ENCODE measurements at regions not wholly inside any gene's neighbourhood (a gene's known extent, or its start where the extent isn't known, plus 50 kb on each side); places are given as distances from the start of the nearest gene placed in this dataset.

DNA sequence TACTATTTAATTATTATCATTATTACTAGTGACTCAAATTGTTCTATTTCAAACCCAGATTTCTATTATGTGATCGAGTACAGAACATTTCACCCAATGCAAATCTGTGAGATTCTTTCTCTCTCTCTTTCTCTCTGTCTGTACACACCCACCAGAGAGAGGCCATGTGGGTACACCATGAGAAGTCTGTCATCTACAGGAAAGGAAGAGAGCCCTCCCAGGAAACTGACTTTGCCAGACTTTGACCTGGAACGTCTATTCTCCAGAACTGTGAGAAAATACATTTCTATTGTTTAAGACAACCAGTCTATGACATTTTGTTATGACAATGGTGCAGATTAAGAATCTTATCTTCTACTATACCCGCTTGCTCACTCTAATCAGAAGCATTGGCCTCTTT is 1091.6 kb downstream of the TTLL7 start:
- Histone ChIP-seq H3K9me3 (ENCODE audit: control insufficient read depth, insufficient read depth, low read length) (no peaks in the 10 kb centered on the region), H3K4me1 (ENCODE audit: control insufficient read depth, insufficient read depth, low read length) (no peaks in the 10 kb centered on the region), H2AK9ac (replicated peaks; ENCODE audit: low read depth, low read length, poor library complexity) (no peak overlapping the region), H2AFZ (replicated peaks; ENCODE audit: low read length, poor library complexity) (no peak overlapping the region), H4K20me1 (ENCODE audit: insufficient read depth, low read length) (no peaks in the 10 kb centered on the region), H3K18ac (ENCODE audit: low read depth, low read length) (no peak overlapping the region), H2AK5ac (ENCODE audit: low read depth, low read length) (no peak overlapping the region), H3K4ac (ENCODE audit: low read depth, low read length) (no peak overlapping the region), H4K5ac (ENCODE audit: low read depth, low read length) (no peak overlapping the region), H2BK15ac (ENCODE audit: low read depth, low read length) (no peak overlapping the region), H3K4me2 (ENCODE audit: low read depth, low read length) (no peak overlapping the region), H3K9ac (ENCODE audit: low read depth, low read length) (no peak overlapping the region), H2BK5ac (ENCODE audit: low read depth, low read length, poor library complexity, severe bottlenecking) (no peak overlapping the region), H3K9me1 (ENCODE audit: insufficient read depth, low read length) (no peaks in the 10 kb centered on the region), H4K91ac (ENCODE audit: insufficient read depth, low read depth, low read length) (no peak overlapping the region), H3K56ac (ENCODE audit: extremely low read depth, insufficient read depth, low read length) (no peak overlapping the region), H3K79me1 (ENCODE audit: low read depth in 1 of 2, low read length in 2 of 2) (no peaks in the 10 kb centered on the region), H3K23ac (ENCODE audit: low read depth, low read length) (no peak overlapping the region), H3K27ac (ENCODE audit: insufficient read depth, low read length) (no peak overlapping the region), H2BK120ac (ENCODE audit: low read depth, low read length) (no peak overlapping the region), H3K36me3 (ENCODE audit: control insufficient read depth, insufficient read depth, low read length) (no peaks in the 10 kb centered on the region), H3K14ac (replicated peaks; ENCODE audit: low read depth, low read length) (no peak overlapping the region), H3K27me3 (ENCODE audit: control insufficient read depth, insufficient read depth, low read length) (no peaks in the 10 kb centered on the region), H3K4me3 (ENCODE audit: insufficient read depth, low read depth, low read length) (no peak overlapping the region), H4K8ac (ENCODE audit: low read depth in 2 of 2, low read length in 2 of 2) (no peak overlapping the region), H2BK20ac (ENCODE audit: low read depth, low read length) (no peak overlapping the region)
- intact Hi-C loops (cut with micrococcal nuclease) = no loop called here
- BruUV-seq (replicated peaks) = no TSS peak
- no peak for DNase-seq
- ATAC-seq (ENCODE audit: low read depth) = no peak
- TF ChIP-seq FOS (IDR thresholded peaks at IDR 0.05; ENCODE audit: low read depth, low read length) (no peak), SMC3 (IDR thresholded peaks at IDR 0.05; ENCODE audit: low read depth, low read length) (no peak), POLR2A (IDR thresholded peaks at IDR 0.05; ENCODE audit: low read depth, low read length) (no peak)
- ChIA-PET POLR2A (ENCODE audit: unreplicated experiment) (no interaction called here), CTCF (no interaction called here)
- WGBS, 2 experiments (ENCODE audit: extremely low coverage in 2 of 2, insufficient read length in 1 of 2) = no CpG with 5 or more reads among the region's 3 CpGs
- dilution Hi-C loops (cut with HindIII; ENCODE audit: low sequenced_read_pairs, unreplicated experiment) = no loop called here
- in situ Hi-C loops (cut with MboI; ENCODE audit: low sequenced_read_pairs) = no loop called here
